Naive thymus-derived CD8-positive, alpha-beta T cell (primary cell): ENCODE measurements at regions not wholly inside any gene's neighbourhood (a gene's known extent, or its start where the extent isn't known, plus 50 kb on each side); places are given as distances from the start of the nearest gene placed in this dataset.

ENCODE experiments used
- ATAC-seq, 2 donors: fragments of 150-1000 bp; cut with Tn5 transposase in 1 of 2; sonication (Bioruptor Pico), chemical (Tn5 transposase) in 1 of 2; 1 replicate in 1 of 2; 2 replicates in 1 of 2; pipeline ENCODE4 v1.10.0; 2021; ENCODE audit warnings: mild to moderate bottlenecking in 2 of 2, moderate library complexity in 2 of 2
- POLR2A ChIA-PET: fragments of 350-600 bp; sonication (Branson Sonifier 250); formaldehyde crosslinking; loops from one replicate; lab custom pipeline; 2021; ENCODE audit warnings: antibody characterized with exemption; lab: Charles Lee
- DNase-seq, 10 donors: peaks; one replicate each; pipeline versions ENCODE4 v3.0.0 to v3.0.0-alpha.2; 2020 to 2022
- H3K27ac Mint-ChIP-seq, 10 donors: one replicate each; pipeline ENCODE4 v1.8.0; 2020 to 2022; ENCODE audit warnings: mild to moderate bottlenecking in 10 of 10, mixed read lengths in 10 of 10, moderate library complexity in 4 of 10, inconsistent platforms in 1 of 10
- H3K27me3 Mint-ChIP-seq, 5 donors: one replicate each; pipeline ENCODE4 v1.8.0; 2021 to 2022; ENCODE audit warnings: mixed read lengths in 5 of 5
- H3K36me3 Mint-ChIP-seq, 3 donors: one replicate each; pipeline ENCODE4 v1.8.0; 2020 to 2022; ENCODE audit warnings: mixed read lengths in 3 of 3, mild to moderate bottlenecking in 2 of 3, inconsistent platforms in 1 of 3
- H3K4me1 Mint-ChIP-seq, 4 donors: one replicate each; pipeline ENCODE4 v1.8.0; 2021 to 2022; ENCODE audit warnings: mixed read lengths in 4 of 4
- H3K4me3 Mint-ChIP-seq, 10 donors: one replicate each; pipeline ENCODE4 v1.8.0; 2020 to 2022; ENCODE audit warnings: mild to moderate bottlenecking in 10 of 10, mixed read lengths in 10 of 10, moderate library complexity in 6 of 10, inconsistent platforms in 1 of 10
- H3K9me3 Mint-ChIP-seq, 9 donors: one replicate each; pipeline ENCODE4 v1.8.0; 2020 to 2022; ENCODE audit warnings: mixed read lengths in 9 of 9, mild to moderate bottlenecking in 3 of 9, inconsistent platforms in 1 of 9, moderate library complexity in 1 of 9

DNA sequence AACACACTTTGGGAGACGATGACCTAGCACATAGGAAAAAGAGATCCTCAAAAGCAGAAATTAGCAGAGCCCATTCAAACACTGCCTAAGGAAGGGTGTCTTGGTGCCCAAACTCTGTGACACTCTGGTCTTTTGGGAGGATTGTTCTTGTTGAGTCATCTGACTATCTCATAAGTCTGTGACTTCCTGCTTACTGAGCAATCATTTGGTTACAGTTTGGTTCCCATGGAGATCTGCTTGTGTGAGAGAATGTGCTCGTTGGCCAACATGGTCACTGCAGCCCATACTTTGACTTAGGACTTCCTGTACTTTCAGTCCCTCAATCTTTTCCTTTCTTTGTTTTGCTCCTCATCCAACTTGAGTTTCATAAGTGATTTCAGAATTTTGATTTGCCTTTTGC, 602.9 kb downstream of the NYAP2 start:
- no peak for DNase-seq
- H3K9me3 Mint-ChIP-seq, result peaks cover 0 to 1% (median 0%) of the 10 kb centered on the region in 9 donors
- H3K4me1 Mint-ChIP-seq, result no peaks in the 10 kb centered on the region
- POLR2A ChIA-PET, result no interaction called here
- peaks cover 0 to 6% (median 4%) of the 10 kb centered on the region in 5 donors for H3K27me3 Mint-ChIP-seq
- ATAC-seq, result no peak
- H3K27ac Mint-ChIP-seq, result no peak overlapping the region
- H3K4me3 Mint-ChIP-seq, result no peak overlapping the region
- no peaks in the 10 kb centered on the region for H3K36me3 Mint-ChIP-seq

- no peak overlapping the region for H3K4me3 Mint-ChIP-seq
- H3K9me3 Mint-ChIP-seq, result peaks cover 0 to 1% (median 0%) of the 10 kb centered on the region in 9 donors
- no peak overlapping the region for H3K27ac Mint-ChIP-seq
- H3K4me1 Mint-ChIP-seq, result no peaks in the 10 kb centered on the region
- peaks cover 0 to 4% (median 2%) of the 10 kb centered on the region in 5 donors for H3K27me3 Mint-ChIP-seq
- no peak for ATAC-seq
- H3K36me3 Mint-ChIP-seq, result no peaks in the 10 kb centered on the region
- DNase-seq, result no peak
- POLR2A ChIA-PET, result no interaction called here
These were observed 602.2 kb downstream of the NYAP2 start for GRCh38 chr2:226001716-226002115.

DNA sequence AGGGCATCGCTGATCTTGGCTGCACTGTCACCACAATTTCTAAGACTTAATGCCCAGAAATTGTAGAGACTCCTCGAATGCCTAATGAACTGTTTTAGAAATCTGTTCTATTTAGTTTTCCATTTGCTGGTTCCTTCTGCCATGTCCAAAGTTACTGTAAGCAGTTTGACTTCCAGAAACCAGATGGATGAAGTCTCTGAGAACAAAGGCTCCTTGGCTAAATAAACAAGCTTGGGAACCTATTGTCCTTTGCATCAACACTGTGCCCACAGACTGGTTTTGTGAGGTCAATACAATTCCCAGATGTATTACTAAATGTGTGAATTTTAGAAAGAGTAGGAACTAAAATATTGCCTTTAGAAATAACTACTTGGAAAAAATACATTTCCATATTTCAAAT, 600.2 kb downstream of the NYAP2 start:
- no peak for DNase-seq
- no peak overlapping the region for H3K4me3 Mint-ChIP-seq
- peaks cover 0 to 1% (median 0%) of the 10 kb centered on the region in 9 donors for H3K9me3 Mint-ChIP-seq
- POLR2A ChIA-PET, result no interaction called here
- ATAC-seq, result no peak
- H3K27ac Mint-ChIP-seq, result no peak overlapping the region
- H3K36me3 Mint-ChIP-seq, result no peaks in the 10 kb centered on the region
- H3K27me3 Mint-ChIP-seq, result peaks cover 0 to under 1% (median 0%) of the 10 kb centered on the region in 5 donors
- no peaks in the 10 kb centered on the region for H3K4me1 Mint-ChIP-seq

DNA sequence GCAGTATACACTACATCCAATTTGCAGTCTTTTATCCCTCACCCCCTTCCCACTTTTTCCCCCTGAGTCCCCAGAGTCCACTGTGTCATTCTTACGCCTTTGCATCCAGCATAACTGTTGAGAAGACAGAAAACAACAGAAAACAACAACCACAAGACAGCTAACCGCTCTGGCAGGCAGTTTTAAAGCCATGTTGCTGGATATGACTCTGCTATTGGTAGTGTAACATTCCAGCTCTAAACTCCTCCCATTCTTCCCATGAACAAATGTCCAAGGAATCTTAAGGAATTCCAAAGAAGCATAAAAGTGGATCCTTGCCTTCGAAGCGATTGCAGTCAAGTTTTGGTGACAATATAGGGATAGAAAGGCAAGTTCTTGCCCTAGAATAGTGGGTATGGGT, 599.1 kb downstream of the NYAP2 start:
- no peak overlapping the region for H3K4me3 Mint-ChIP-seq
- H3K27me3 Mint-ChIP-seq, result peaks cover 0 to under 1% (median 0%) of the 10 kb centered on the region in 5 donors
- POLR2A ChIA-PET, result no interaction called here
- DNase-seq (no peak), ATAC-seq (no peak)
- H3K36me3 Mint-ChIP-seq, result no peaks in the 10 kb centered on the region
- H3K27ac Mint-ChIP-seq, result no peak overlapping the region
- H3K9me3 Mint-ChIP-seq, result peaks cover 0 to 1% (median 0%) of the 10 kb centered on the region in 9 donors
- H3K4me1 Mint-ChIP-seq, result no peaks in the 10 kb centered on the region

DNA sequence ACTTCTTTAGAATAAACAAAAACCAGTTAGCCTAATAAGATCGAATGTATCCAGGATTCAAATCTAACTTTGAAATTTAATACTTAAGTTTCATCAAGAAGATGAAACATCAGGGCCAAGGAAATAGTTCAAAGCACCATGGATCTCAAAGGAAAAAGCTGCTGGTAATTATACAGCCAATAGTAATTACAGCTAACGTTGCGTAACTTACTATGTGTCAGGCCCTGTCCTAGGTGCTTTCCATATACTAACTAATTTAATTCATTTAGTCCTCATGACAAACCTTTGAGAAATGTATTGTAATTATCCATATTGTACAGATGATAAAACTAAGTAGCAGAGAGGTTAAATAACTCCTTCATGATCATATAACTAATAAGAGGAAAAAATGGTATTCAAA, 598.6 kb downstream of the NYAP2 start:
- ATAC-seq, result no peak
- POLR2A ChIA-PET, result no interaction called here

GRCh38 chr2:225996462-225996828, 596.9 kb downstream of the NYAP2 start:
- H3K4me1 Mint-ChIP-seq, result no peaks in the 10 kb centered on the region
- peaks cover 0 to 5% (median 0%) of the 10 kb centered on the region in 9 donors for H3K9me3 Mint-ChIP-seq
- H3K4me3 Mint-ChIP-seq, result no peak overlapping the region
- POLR2A ChIA-PET, result no interaction called here
- DNase-seq (no peak), ATAC-seq (no peak)
- H3K36me3 Mint-ChIP-seq, result no peaks in the 10 kb centered on the region
- peaks cover 0 to 6% (median 0%) of the 10 kb centered on the region in 5 donors for H3K27me3 Mint-ChIP-seq
- H3K27ac Mint-ChIP-seq, result no peak overlapping the region

More for the DNA sequence above, 598.6 kb downstream of the NYAP2 start:
- Mint-ChIP-seq H3K4me3 (no peak overlapping the region), H3K4me1 (no peaks in the 10 kb centered on the region), H3K27me3 (peaks cover 0 to 6% (median 0%) of the 10 kb centered on the region in 5 donors), H3K36me3 (no peaks in the 10 kb centered on the region), H3K27ac (no peak overlapping the region), H3K9me3 (peaks cover 0 to 5% (median 0%) of the 10 kb centered on the region in 9 donors)
- no peak for DNase-seq

DNA sequence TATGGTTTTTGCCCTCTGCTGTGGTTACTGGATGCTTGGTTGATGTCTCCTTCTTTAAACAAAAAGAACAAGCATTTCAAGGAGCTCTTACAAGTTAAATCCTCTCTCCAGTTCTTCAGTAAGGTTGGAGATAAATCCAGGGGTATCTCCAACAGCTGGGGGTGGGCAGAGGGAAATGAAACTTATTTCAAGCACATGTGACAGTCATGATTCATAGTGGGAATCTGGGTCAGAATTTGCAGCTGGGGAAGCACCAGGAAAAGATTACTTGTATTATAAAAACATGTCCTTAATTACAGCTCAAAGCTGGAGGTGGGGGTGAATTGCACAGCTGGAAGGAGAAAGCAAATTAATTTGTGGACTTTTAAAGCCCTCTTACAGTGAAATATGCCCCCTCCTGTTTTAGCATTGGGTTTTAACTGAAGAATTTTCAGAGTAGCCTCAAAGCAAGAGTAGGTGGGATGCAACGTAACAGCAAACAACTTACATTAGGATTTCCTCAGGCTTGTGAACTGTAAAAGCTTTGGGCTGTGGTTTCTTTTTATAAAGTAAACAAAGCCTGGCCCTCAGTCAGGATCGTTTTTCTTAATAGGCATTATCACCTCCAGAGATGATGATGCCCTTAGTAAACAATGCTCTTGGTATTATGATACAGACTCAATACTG, 596.4 kb downstream of the NYAP2 start:
- DNase-seq, result no peak
- POLR2A ChIA-PET, result no interaction called here
- Mint-ChIP-seq H3K36me3 (no peaks in the 10 kb centered on the region), H3K27ac (no peak overlapping the region), H3K27me3 (peaks cover 0 to 9% (median 0%) of the 10 kb centered on the region in 5 donors), H3K4me1 (no peaks in the 10 kb centered on the region), H3K4me3 (no peak overlapping the region), H3K9me3 (peaks cover 0 to 5% (median 0%) of the 10 kb centered on the region in 9 donors)
- no peak for ATAC-seq

DNA sequence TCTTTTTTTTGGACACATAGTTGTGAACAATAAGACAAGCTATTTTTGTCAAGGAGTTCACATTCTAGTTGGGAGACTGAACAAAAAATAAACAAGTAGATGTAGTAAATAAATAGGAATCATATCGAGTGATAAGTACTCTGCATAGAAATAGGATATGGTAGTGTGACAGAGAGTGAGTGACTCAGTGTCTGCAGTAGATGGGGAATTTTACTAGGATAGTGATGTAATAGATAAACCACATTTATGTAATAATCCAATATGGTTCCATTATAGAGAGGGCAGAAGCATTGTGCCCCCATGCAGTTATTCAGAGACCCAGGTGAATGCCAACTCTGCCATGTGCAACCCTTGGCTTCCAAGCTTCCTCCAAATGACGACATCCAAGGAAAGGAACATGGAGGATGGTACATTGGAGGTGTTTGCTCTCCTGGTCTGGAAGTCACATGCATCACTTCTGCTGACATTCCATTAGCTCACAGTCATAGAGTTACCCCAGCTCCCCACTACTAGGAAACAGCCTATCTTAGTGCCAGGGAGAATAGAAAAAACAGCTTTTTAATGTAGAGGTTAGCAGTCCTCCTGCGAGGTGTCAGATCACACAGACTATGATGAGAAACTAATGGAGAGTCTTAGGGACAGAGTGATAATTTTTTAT, 595.4 kb downstream of the NYAP2 start:
- H3K9me3 Mint-ChIP-seq, result peaks cover 0 to 5% (median 0%) of the 10 kb centered on the region in 9 donors

DNA sequence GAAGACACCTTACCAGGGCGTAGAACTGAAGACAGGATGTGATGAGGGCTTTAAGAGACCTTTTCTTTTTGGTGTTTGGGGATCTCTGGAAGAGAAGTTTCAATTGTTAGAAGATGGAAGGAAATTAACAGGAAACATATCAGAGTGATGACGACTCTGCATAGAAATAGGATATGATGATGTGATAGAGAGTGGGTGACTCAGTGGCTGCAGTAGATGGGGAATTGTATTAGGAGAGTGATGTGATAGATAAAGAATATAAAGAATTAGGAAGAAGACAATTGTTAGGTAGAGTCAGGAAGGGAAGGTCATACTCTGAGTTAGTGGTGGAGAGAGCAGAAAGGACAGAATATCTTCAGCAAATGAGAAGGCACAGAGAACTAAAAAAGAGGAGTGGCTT, 593.9 kb downstream of the NYAP2 start:
- Mint-ChIP-seq H3K9me3 (peaks cover 0 to 5% (median 0%) of the 10 kb centered on the region in 9 donors), H3K4me1 (no peaks in the 10 kb centered on the region), H3K27me3 (peaks cover 0 to 16% (median 2%) of the 10 kb centered on the region in 5 donors), H3K27ac (no peak overlapping the region), H3K4me3 (no peak overlapping the region), H3K36me3 (no peaks in the 10 kb centered on the region)
- POLR2A ChIA-PET, result no interaction called here
- no peak for ATAC-seq
- DNase-seq, result no peak

More for the DNA sequence above, 595.4 kb downstream of the NYAP2 start:
- H3K4me1 Mint-ChIP-seq, result no peaks in the 10 kb centered on the region
- ATAC-seq, result no peak
- H3K27ac Mint-ChIP-seq, result no peak overlapping the region
- no peaks in the 10 kb centered on the region for H3K36me3 Mint-ChIP-seq
- peaks cover 0 to 16% (median 1%) of the 10 kb centered on the region in 5 donors for H3K27me3 Mint-ChIP-seq
- POLR2A ChIA-PET, result no interaction called here
- H3K4me3 Mint-ChIP-seq, result no peak overlapping the region
- DNase-seq, result no peak

DNA sequence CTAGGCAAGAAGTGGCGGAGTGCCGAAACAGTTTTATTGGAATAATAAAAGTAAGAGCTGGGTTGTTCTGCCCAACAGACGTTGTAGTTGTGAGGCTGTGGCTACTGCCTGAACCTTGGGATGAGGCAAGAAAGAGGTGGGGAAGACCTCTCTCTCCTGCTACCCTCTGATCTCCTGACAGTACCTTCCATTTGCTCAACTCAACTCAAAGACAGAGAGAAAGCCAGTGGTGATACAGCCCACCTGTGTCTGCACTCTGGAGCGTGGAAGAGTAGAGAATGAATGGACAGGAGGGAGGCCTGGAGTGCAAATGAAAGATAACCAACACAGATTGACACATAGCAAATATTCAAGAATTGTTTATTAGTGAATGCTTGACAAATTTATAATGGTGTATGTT, 590.3 kb downstream of the NYAP2 start:
- no peak overlapping the region for H3K4me3 Mint-ChIP-seq
- no peaks in the 10 kb centered on the region for H3K4me1 Mint-ChIP-seq
- no peaks in the 10 kb centered on the region for H3K36me3 Mint-ChIP-seq
- ATAC-seq (no peak), DNase-seq (peak in 1 of 10 donors; percentile 14)
- H3K9me3 Mint-ChIP-seq, result peaks cover 0 to 5% (median 0%) of the 10 kb centered on the region in 9 donors
- POLR2A ChIA-PET, result no interaction called here
- H3K27me3 Mint-ChIP-seq, result peaks cover 0 to 16% (median 3%) of the 10 kb centered on the region in 5 donors
- no peak overlapping the region for H3K27ac Mint-ChIP-seq

GRCh38 chr2:225980372-225980771, 580.9 kb downstream of the NYAP2 start:
- Mint-ChIP-seq H3K27me3 (peaks cover 0 to 8% (median 4%) of the 10 kb centered on the region in 5 donors), H3K4me3 (no peak overlapping the region), H3K27ac (no peak overlapping the region), H3K36me3 (no peaks in the 10 kb centered on the region), H3K4me1 (no peaks in the 10 kb centered on the region), H3K9me3 (peaks cover 0 to 7% (median 0%) of the 10 kb centered on the region in 9 donors)
- ATAC-seq (no peak), DNase-seq (no peak)
- POLR2A ChIA-PET, result no interaction called here

DNA sequence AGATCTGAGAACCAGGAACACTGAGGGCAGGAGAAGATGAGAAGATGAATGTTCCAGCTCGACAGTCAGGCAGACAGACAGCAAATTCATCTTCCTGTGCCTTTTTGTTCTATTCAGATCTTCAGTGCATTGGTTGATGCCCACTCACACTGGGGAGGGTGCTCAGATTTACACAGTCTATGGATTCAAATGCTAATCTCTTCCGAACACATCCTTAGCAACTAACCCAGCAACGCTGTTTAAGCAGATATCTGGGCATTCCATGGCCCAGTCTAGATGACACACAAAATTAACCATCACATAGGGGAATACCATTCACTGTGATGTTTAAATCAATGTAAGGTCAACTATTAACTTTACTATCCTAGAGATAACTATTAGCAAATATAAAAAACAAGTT, 571.9 kb downstream of the NYAP2 start:
- peaks cover 0 to 3% (median 0%) of the 10 kb centered on the region in 5 donors for H3K27me3 Mint-ChIP-seq
- no peaks in the 10 kb centered on the region for H3K36me3 Mint-ChIP-seq
- H3K4me3 Mint-ChIP-seq, result no peak overlapping the region
- no peak for ATAC-seq
- no peaks in the 10 kb centered on the region for H3K4me1 Mint-ChIP-seq
- H3K27ac Mint-ChIP-seq, result no peak overlapping the region
- no peak for DNase-seq
- POLR2A ChIA-PET, result no interaction called here
- H3K9me3 Mint-ChIP-seq, result peaks cover 0 to 11% (median 2%) of the 10 kb centered on the region in 9 donors

DNA sequence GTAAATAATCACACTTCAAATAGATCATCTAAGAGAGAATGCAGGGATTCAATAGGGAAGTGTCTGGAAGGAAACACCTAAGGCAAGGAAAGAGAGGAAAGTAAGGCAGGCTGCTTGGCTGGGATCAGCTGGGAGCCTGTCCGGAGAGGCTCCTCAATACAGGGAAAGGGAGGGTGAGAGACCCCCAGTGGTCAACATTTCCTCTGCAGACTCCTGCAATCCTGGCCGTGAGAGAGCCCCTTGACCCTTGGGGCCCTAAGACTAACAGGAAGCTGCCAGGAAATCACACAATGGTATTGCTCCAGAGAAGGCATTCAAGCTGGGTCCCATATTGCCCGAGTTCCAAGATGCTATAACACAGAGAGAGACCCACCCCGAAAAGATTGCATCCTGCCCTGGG, 549.4 kb downstream of the NYAP2 start:
- Mint-ChIP-seq H3K4me1 (no peaks in the 10 kb centered on the region), H3K36me3 (peaks cover 0 to 20% (median 0%) of the 10 kb centered on the region in 3 donors), H3K27me3 (no peaks in the 10 kb centered on the region), H3K27ac (no peak overlapping the region), H3K4me3 (no peak overlapping the region), H3K9me3 (peaks cover 10 to 49% (median 23%) of the 10 kb centered on the region in 9 donors)
- POLR2A ChIA-PET, result no interaction called here
- ATAC-seq (no peak), DNase-seq (no peak)
